ENCODE measurements at regions not wholly inside any gene's neighbourhood (a gene's known extent, or its start where the extent isn't known, plus 50 kb on each side); places are given as distances from the start of the nearest gene placed in this dataset.
"Not testable (repeated sequence)": the region's sequence is repeated elsewhere in the genome, so short reads cannot be mapped to it uniquely, and the experiment has no call there.

DNA sequence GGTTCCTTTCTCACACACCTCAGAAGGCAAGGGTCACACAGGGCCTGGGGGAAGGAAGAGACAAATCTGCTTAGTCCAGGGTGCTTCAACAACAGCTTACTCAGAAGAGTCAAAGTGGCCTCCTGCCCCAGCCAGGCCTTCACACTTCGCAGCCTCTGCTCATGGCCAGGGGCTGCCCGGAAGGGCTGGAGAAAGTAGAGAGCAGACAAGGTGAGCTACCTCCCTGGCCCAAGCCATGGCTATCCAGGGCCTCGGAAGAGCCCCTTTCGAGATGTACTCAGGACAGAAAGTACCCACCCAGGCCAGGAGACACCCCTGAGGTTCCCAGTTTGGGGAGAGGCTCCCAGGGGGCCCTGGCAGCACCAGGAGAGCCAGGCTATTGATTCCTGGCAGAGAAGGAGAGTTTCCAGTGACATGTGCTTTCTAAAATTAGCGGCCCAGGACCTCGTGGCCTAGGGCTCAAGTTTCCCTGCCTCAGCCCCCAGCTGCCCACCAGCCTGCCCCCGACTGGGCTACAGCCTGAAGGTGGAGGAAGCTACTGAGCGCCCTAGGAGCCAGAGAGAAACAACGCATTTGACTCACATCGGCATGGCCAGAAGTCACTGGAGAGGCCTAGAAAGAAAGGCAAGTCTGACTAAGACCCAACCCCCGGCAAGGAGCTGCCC lies 533.2 kb downstream of the TP53TG3F start:
- TF ChIP-seq, protein P1, sequence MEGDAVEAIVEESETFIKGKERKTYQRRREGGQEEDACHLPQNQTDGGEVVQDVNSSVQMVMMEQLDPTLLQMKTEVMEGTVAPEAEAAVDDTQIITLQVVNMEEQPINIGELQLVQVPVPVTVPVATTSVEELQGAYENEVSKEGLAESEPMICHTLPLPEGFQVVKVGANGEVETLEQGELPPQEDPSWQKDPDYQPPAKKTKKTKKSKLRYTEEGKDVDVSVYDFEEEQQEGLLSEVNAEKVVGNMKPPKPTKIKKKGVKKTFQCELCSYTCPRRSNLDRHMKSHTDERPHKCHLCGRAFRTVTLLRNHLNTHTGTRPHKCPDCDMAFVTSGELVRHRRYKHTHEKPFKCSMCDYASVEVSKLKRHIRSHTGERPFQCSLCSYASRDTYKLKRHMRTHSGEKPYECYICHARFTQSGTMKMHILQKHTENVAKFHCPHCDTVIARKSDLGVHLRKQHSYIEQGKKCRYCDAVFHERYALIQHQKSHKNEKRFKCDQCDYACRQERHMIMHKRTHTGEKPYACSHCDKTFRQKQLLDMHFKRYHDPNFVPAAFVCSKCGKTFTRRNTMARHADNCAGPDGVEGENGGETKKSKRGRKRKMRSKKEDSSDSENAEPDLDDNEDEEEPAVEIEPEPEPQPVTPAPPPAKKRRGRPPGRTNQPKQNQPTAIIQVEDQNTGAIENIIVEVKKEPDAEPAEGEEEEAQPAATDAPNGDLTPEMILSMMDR (IDR thresholded peaks at IDR 0.05 in 4 of 5, conservative IDR thresholded peaks at IDR 0.05 in 1 of 5) = not testable (repeated sequence)
- peak in 1 of 2 donors; percentile 11 for TF ChIP-seq POLR2A (IDR thresholded peaks at IDR 0.05)

Measured in gastrocnemius medialis (tissue), 4 donors.